ENCODE measurements at regions not wholly inside any gene's neighbourhood (a gene's known extent, or its start where the extent isn't known, plus 50 kb on each side); places are given as distances from the start of the nearest gene placed in this dataset.
A peak's percentile ranks its signal among the peaks of the same experiment; 100 is the strongest.

DNA sequence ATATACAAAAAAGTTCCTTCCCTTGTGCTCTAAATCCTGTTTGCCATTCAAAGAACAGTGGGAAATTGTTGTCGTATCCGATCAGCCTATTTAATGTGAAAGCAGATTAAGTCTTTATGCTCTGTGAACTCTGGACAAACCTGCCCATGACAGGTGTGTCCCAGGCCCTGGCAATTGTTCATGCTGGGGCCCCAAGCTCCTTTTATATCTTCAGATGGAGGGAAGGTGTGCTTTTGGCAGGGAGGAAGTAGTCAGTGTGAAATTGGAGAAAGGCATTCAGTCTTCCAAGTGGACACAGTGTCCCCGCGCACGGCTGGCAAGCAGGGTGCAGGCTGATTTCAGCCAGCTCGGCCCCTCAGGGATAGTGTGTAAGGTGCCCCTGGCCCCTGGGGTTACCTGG is 135.1 kb upstream of the F3 start:
- H3K4me1 Mint-ChIP-seq = peaks cover 16% of the 10 kb centered on the region
- DNase-seq (ENCODE audit: low spot score) = no peak

GRCh38 chr1:94675373-94675772 is 133.8 kb upstream of the F3 start:
- H3K79me2 ChIP-seq (ENCODE audit: low read depth) = no peaks in the 10 kb centered on the region
- H3K27ac Mint-ChIP-seq = no peak overlapping the region
- H4K20me1 ChIP-seq (ENCODE audit: low read depth) = no peaks in the 10 kb centered on the region
- TF ChIP-seq EZH2phosphoT487 (IDR thresholded peaks at IDR 0.05) = no peak
- TF ChIP-seq EZH2 (IDR thresholded peaks at IDR 0.05) = no peak
- TF ChIP-seq, protein P1, sequence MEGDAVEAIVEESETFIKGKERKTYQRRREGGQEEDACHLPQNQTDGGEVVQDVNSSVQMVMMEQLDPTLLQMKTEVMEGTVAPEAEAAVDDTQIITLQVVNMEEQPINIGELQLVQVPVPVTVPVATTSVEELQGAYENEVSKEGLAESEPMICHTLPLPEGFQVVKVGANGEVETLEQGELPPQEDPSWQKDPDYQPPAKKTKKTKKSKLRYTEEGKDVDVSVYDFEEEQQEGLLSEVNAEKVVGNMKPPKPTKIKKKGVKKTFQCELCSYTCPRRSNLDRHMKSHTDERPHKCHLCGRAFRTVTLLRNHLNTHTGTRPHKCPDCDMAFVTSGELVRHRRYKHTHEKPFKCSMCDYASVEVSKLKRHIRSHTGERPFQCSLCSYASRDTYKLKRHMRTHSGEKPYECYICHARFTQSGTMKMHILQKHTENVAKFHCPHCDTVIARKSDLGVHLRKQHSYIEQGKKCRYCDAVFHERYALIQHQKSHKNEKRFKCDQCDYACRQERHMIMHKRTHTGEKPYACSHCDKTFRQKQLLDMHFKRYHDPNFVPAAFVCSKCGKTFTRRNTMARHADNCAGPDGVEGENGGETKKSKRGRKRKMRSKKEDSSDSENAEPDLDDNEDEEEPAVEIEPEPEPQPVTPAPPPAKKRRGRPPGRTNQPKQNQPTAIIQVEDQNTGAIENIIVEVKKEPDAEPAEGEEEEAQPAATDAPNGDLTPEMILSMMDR (IDR thresholded peaks at IDR 0.05) = no peak
- H3K4me3 Mint-ChIP-seq = no peak overlapping the region
- no peak overlapping the region for H3K9ac ChIP-seq
- peaks cover 7% of the 10 kb centered on the region for H3K36me3 Mint-ChIP-seq
- H3K4me3 ChIP-seq = no peak overlapping the region
- peaks cover 9% of the 10 kb centered on the region for H3K9me3 Mint-ChIP-seq
- H3K36me3 ChIP-seq = no peaks in the 10 kb centered on the region
- no peaks in the 10 kb centered on the region for H3F3A ChIP-seq (ENCODE audit: low read depth)
- peaks cover 12% of the 10 kb centered on the region for H3K4me1 ChIP-seq
- H3K27me3 ChIP-seq = no peaks in the 10 kb centered on the region
- H3K4me2 ChIP-seq = no peak overlapping the region
- DNase-seq (ENCODE audit: low spot score) = no peak
- H2AFZ ChIP-seq (replicated peaks) = peak overlapping the region; percentile 50
- peaks cover 9% of the 10 kb centered on the region for H3K27me3 Mint-ChIP-seq (ENCODE audit: insufficient read depth, low read depth)
- no peaks in the 10 kb centered on the region for H3K9me3 ChIP-seq (ENCODE audit: low read depth)
- H3K27ac ChIP-seq = no peak overlapping the region
- H3K4me1 Mint-ChIP-seq = peaks cover 16% of the 10 kb centered on the region

More for the DNA sequence above, 135.1 kb upstream of the F3 start:
- Histone ChIP-seq H4K20me1 (ENCODE audit: low read depth) (no peaks in the 10 kb centered on the region), H3K9ac (no peak overlapping the region), H3F3A (ENCODE audit: low read depth) (no peaks in the 10 kb centered on the region), H3K27ac (no peak overlapping the region), H3K27me3 (no peaks in the 10 kb centered on the region), H3K4me1 (peaks cover 12% of the 10 kb centered on the region), H2AFZ (replicated peaks) (no peak overlapping the region), H3K9me3 (ENCODE audit: low read depth) (no peaks in the 10 kb centered on the region), H3K36me3 (no peaks in the 10 kb centered on the region), H3K4me3 (no peak overlapping the region), H3K79me2 (ENCODE audit: low read depth) (no peaks in the 10 kb centered on the region), H3K4me2 (no peak overlapping the region)
- peaks cover 2% of the 10 kb centered on the region for H3K27me3 Mint-ChIP-seq (ENCODE audit: insufficient read depth, low read depth)
- peaks cover 9% of the 10 kb centered on the region for H3K9me3 Mint-ChIP-seq
- H3K27ac Mint-ChIP-seq = no peak overlapping the region
- peaks cover 7% of the 10 kb centered on the region for H3K36me3 Mint-ChIP-seq
- TF ChIP-seq EZH2 (IDR thresholded peaks at IDR 0.05) (no peak), EZH2phosphoT487 (IDR thresholded peaks at IDR 0.05) (no peak)
- TF ChIP-seq, protein P1 (IDR thresholded peaks at IDR 0.05) = no peak
- no peak overlapping the region for H3K4me3 Mint-ChIP-seq

- Histone ChIP-seq H3K4me2 (no peak overlapping the region), H3K27me3 (no peaks in the 10 kb centered on the region), H4K20me1 (ENCODE audit: low read depth) (no peaks in the 10 kb centered on the region), H3K79me2 (ENCODE audit: low read depth) (no peaks in the 10 kb centered on the region), H3K4me1 (peaks cover 12% of the 10 kb centered on the region), H2AFZ (replicated peaks) (no peak overlapping the region), H3K4me3 (no peak overlapping the region), H3K9ac (no peak overlapping the region), H3K36me3 (no peaks in the 10 kb centered on the region), H3F3A (ENCODE audit: low read depth) (no peaks in the 10 kb centered on the region), H3K9me3 (ENCODE audit: low read depth) (no peaks in the 10 kb centered on the region), H3K27ac (no peak overlapping the region)
- TF ChIP-seq EZH2phosphoT487 (IDR thresholded peaks at IDR 0.05) (no peak), EZH2 (IDR thresholded peaks at IDR 0.05) (no peak)
- TF ChIP-seq, protein P1 (IDR thresholded peaks at IDR 0.05) = no peak
- DNase-seq (ENCODE audit: low spot score) = no peak
- peaks cover 16% of the 10 kb centered on the region for H3K4me1 Mint-ChIP-seq
- H3K27me3 Mint-ChIP-seq (ENCODE audit: insufficient read depth, low read depth) = peaks cover 9% of the 10 kb centered on the region
- peaks cover 7% of the 10 kb centered on the region for H3K36me3 Mint-ChIP-seq
- peaks cover 9% of the 10 kb centered on the region for H3K9me3 Mint-ChIP-seq
- H3K4me3 Mint-ChIP-seq = no peak overlapping the region
- no peak overlapping the region for H3K27ac Mint-ChIP-seq
These were observed 133.3 kb upstream of the F3 start for GRCh38 chr1:94674876-94675275.
